ENCODE measurements at regions not wholly inside any gene's neighbourhood (a gene's known extent, or its start where the extent isn't known, plus 50 kb on each side); places are given as distances from the start of the nearest gene placed in this dataset.

GRCh38 chr20:58070664-58071196 lies 157.7 kb downstream of the ANKRD60 start:
- no peak for TF ChIP-seq HDAC2 (IDR thresholded peaks at IDR 0.05; ENCODE audit: borderline replicate concordance in 1 of 2, low read depth in 2 of 2, low read length in 2 of 2)
- no peak for TF ChIP-seq CTCF (IDR thresholded peaks at IDR 0.05; ENCODE audit: control extremely low read depth in 1 of 3, insufficient read depth in 1 of 3, low read depth in 1 of 3, low read length in 3 of 3)
- TF ChIP-seq PHF8 (conservative IDR thresholded peaks at IDR 0.05; ENCODE audit: low read depth, low read length): no peak

Data from H1 (cell line).